ENCODE measurements at regions not wholly inside any gene's neighbourhood (a gene's known extent, or its start where the extent isn't known, plus 50 kb on each side); places are given as distances from the start of the nearest gene placed in this dataset.

GRCh38 chr10:47095848-47096612 lies 184.8 kb downstream of the PTPN20 start:
- TF ChIP-seq CTCF (IDR thresholded peaks at IDR 0.05) (no peak), POLR2A (IDR thresholded peaks at IDR 0.05) (no peak), EP300 (IDR thresholded peaks at IDR 0.05) (no peak)
